ENCODE measurements at regions not wholly inside any gene's neighbourhood (a gene's known extent, or its start where the extent isn't known, plus 50 kb on each side); places are given as distances from the start of the nearest gene placed in this dataset.

DNA sequence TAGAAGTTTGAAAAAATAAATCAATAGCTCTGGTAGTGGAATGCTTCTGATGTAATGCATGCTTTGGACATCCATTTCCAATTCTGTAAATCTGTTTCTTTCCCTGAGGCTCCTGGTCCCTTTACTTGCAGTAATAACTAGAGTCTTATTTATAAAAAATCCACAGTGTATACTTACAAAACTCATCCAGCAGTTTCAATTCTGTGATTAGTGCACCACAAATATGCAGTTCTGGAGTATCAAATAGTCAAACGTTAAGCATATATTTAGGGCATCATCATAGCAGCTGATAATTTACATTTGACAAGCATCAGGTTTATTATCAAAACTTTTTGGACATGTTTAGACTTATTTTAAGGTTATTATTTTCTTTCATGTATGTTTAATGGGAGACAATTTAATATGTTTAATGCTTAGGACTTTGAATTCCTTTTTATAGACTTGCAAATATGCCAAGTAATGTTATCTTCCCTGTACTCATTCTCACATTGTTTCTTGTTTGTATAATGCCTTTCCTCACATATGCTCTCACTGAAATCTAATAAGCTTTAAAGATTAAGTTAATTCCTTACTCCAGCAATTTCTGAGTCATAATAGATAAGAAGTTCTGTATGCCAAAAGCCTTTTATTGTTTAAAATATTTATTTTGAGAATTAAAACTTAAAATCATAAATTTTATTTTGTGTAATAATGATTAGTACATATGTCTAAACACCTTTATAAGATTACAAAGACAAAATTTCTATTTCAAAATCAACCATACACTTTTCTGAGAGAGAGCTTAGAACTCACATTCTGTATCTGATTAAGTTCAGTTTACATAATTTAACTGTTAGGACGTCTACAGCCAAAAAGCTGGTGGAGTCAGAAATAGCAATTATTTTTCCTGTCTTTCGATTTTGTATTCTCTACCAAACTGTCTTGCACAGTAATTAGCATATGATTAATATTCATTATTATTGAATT, 341.5 kb upstream of the TMEFF2 start:
- TF ChIP-seq, protein P1, sequence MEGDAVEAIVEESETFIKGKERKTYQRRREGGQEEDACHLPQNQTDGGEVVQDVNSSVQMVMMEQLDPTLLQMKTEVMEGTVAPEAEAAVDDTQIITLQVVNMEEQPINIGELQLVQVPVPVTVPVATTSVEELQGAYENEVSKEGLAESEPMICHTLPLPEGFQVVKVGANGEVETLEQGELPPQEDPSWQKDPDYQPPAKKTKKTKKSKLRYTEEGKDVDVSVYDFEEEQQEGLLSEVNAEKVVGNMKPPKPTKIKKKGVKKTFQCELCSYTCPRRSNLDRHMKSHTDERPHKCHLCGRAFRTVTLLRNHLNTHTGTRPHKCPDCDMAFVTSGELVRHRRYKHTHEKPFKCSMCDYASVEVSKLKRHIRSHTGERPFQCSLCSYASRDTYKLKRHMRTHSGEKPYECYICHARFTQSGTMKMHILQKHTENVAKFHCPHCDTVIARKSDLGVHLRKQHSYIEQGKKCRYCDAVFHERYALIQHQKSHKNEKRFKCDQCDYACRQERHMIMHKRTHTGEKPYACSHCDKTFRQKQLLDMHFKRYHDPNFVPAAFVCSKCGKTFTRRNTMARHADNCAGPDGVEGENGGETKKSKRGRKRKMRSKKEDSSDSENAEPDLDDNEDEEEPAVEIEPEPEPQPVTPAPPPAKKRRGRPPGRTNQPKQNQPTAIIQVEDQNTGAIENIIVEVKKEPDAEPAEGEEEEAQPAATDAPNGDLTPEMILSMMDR (IDR thresholded peaks at IDR 0.05 in 2 of 3, conservative IDR thresholded peaks at IDR 0.05 in 1 of 3; ENCODE audit: borderline replicate concordance in 1 of 3, insufficient read depth in 1 of 3, low read depth in 2 of 3, low read length in 2 of 3) = no peak
- TF ChIP-seq EZH2 (IDR thresholded peaks at IDR 0.05) = no peak
- TF ChIP-seq POLR2A (IDR thresholded peaks at IDR 0.05; ENCODE audit: borderline replicate concordance, extremely low read depth, insufficient read depth, insufficient read length) = no peak
- TF ChIP-seq, protein P2, sequence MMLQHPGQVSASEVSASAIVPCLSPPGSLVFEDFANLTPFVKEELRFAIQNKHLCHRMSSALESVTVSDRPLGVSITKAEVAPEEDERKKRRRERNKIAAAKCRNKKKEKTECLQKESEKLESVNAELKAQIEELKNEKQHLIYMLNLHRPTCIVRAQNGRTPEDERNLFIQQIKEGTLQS (IDR thresholded peaks at IDR 0.05) = no peak
- no peak for TF ChIP-seq RAD21 (IDR thresholded peaks at IDR 0.05; ENCODE audit: low read depth)
- TF ChIP-seq ELF1 (IDR thresholded peaks at IDR 0.05; ENCODE audit: borderline replicate concordance, low read depth) = no peak
- TF ChIP-seq SIN3A (IDR thresholded peaks at IDR 0.05; ENCODE audit: low read depth) = no peak
- no peak for TF ChIP-seq EZH2phosphoT487 (IDR thresholded peaks at IDR 0.05; ENCODE audit: borderline replicate concordance)
- TF ChIP-seq, protein P3, sequence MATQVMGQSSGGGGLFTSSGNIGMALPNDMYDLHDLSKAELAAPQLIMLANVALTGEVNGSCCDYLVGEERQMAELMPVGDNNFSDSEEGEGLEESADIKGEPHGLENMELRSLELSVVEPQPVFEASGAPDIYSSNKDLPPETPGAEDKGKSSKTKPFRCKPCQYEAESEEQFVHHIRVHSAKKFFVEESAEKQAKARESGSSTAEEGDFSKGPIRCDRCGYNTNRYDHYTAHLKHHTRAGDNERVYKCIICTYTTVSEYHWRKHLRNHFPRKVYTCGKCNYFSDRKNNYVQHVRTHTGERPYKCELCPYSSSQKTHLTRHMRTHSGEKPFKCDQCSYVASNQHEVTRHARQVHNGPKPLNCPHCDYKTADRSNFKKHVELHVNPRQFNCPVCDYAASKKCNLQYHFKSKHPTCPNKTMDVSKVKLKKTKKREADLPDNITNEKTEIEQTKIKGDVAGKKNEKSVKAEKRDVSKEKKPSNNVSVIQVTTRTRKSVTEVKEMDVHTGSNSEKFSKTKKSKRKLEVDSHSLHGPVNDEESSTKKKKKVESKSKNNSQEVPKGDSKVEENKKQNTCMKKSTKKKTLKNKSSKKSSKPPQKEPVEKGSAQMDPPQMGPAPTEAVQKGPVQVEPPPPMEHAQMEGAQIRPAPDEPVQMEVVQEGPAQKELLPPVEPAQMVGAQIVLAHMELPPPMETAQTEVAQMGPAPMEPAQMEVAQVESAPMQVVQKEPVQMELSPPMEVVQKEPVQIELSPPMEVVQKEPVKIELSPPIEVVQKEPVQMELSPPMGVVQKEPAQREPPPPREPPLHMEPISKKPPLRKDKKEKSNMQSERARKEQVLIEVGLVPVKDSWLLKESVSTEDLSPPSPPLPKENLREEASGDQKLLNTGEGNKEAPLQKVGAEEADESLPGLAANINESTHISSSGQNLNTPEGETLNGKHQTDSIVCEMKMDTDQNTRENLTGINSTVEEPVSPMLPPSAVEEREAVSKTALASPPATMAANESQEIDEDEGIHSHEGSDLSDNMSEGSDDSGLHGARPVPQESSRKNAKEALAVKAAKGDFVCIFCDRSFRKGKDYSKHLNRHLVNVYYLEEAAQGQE (IDR thresholded peaks at IDR 0.05; ENCODE audit: low read depth) = no peak
- TF ChIP-seq, protein P4, sequence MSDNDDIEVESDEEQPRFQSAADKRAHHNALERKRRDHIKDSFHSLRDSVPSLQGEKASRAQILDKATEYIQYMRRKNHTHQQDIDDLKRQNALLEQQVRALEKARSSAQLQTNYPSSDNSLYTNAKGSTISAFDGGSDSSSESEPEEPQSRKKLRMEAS (IDR thresholded peaks at IDR 0.05) = no peak
- no peak for TF ChIP-seq POLR2AphosphoS5 (IDR thresholded peaks at IDR 0.05; ENCODE audit: low read depth, low read length)
- TF ChIP-seq SRF (IDR thresholded peaks at IDR 0.05; ENCODE audit: low read depth) = no peak
- no peak for TF ChIP-seq TCF7L2 (IDR thresholded peaks at IDR 0.05; ENCODE audit: borderline replicate concordance, extremely low read depth, insufficient read depth, insufficient read length)

All from HCT116 (cell line).